Glutamatergic neuron (in vitro differentiated cells): ENCODE measurements at regions not wholly inside any gene's neighbourhood (a gene's known extent, or its start where the extent isn't known, plus 50 kb on each side); places are given as distances from the start of the nearest gene placed in this dataset.

ENCODE experiments used
- DNase-seq: peaks from one replicate; pipeline ENCODE4 v3.0.0; 2022
- H3K27ac Mint-ChIP-seq: one replicate; pipeline ENCODE4 v1.8.0; 2020; ENCODE audit warnings: mild to moderate bottlenecking, mixed read lengths, inconsistent platforms; ENCODE audit not compliant: unreplicated experiment
- H3K27me3 Mint-ChIP-seq: one replicate; pipeline ENCODE4 v1.8.0; 2020; ENCODE audit warnings: mild to moderate bottlenecking, moderate library complexity, mixed read lengths, inconsistent platforms; ENCODE audit not compliant: unreplicated experiment
- H3K36me3 Mint-ChIP-seq: one replicate; pipeline ENCODE4 v1.8.0; 2020; ENCODE audit warnings: mild to moderate bottlenecking, mixed read lengths, inconsistent platforms; ENCODE audit not compliant: unreplicated experiment
- H3K4me1 Mint-ChIP-seq: one replicate; pipeline ENCODE4 v1.8.0; 2020; ENCODE audit warnings: mild to moderate bottlenecking, low read depth, mixed read lengths, inconsistent platforms; ENCODE audit not compliant: unreplicated experiment
- H3K4me3 Mint-ChIP-seq: one replicate; pipeline ENCODE4 v1.8.0; 2020; ENCODE audit warnings: mild to moderate bottlenecking, mixed read lengths, inconsistent platforms; ENCODE audit not compliant: unreplicated experiment
- H3K9me3 Mint-ChIP-seq: one replicate; pipeline ENCODE4 v1.8.0; 2020; ENCODE audit warnings: mild to moderate bottlenecking, moderate library complexity, mixed read lengths, inconsistent platforms; ENCODE audit not compliant: unreplicated experiment
- CTCF ChIP-seq: fragments of 200-600 bp; sonication (generic); IDR thresholded peaks from one replicate; pipeline ENCODE4 v1.5.0; 2021; ENCODE audit not compliant: partially characterized antibody, unreplicated experiment

DNA sequence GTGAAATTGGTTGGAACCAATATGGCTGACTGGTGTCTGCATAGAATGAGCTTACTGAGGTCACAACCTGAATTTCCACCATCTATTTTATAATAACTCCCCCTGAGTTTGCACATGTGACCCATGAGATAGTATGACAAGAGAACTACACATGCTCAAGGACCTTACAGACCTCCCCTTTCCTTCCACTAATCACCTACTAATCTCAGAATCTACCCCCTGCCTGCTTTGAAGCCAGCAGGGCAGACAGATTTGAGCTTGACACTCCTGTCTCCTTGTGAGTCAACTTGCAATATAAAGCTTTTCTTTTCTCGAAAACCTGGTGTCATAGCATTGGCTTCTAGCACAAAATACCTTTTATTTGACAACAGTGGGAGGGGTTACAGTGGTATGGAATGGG, 248.4 kb downstream of the RFC3 start:
- no peaks in the 10 kb centered on the region for H3K27me3 Mint-ChIP-seq
- H3K27ac Mint-ChIP-seq, result no peak overlapping the region
- H3K4me1 Mint-ChIP-seq, result peaks cover 2% of the 10 kb centered on the region
- H3K9me3 Mint-ChIP-seq, result no peaks in the 10 kb centered on the region
- no peak for DNase-seq
- H3K4me3 Mint-ChIP-seq, result no peak overlapping the region
- TF ChIP-seq CTCF, result no peak
- peaks cover 4% of the 10 kb centered on the region for H3K36me3 Mint-ChIP-seq

DNA sequence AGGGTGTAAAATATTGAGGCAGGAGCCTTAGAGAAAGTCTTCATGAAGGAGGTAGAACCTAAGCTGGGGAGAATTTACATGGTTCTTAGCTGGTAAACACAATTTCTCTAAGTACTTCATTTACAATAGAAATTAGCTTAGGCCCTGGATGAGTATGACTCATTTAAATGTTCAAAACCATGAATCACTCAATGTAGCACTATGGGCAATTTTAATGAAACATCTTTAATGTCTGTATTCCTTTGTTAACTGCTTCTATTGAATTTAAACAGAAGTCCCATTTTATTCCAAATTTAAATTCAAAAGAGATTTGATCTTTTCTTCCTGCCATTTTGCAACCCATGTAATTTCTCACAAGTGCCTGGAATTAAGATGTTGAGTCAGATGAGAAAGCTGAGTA, 252.1 kb downstream of the RFC3 start:
- H3K27ac Mint-ChIP-seq, result no peak overlapping the region
- DNase-seq, result no peak
- no peaks in the 10 kb centered on the region for H3K4me1 Mint-ChIP-seq
- no peak overlapping the region for H3K4me3 Mint-ChIP-seq
- TF ChIP-seq CTCF, result no peak
- H3K27me3 Mint-ChIP-seq, result peaks cover 2% of the 10 kb centered on the region
- peaks cover 3% of the 10 kb centered on the region for H3K9me3 Mint-ChIP-seq
- peaks cover 12% of the 10 kb centered on the region for H3K36me3 Mint-ChIP-seq

DNA sequence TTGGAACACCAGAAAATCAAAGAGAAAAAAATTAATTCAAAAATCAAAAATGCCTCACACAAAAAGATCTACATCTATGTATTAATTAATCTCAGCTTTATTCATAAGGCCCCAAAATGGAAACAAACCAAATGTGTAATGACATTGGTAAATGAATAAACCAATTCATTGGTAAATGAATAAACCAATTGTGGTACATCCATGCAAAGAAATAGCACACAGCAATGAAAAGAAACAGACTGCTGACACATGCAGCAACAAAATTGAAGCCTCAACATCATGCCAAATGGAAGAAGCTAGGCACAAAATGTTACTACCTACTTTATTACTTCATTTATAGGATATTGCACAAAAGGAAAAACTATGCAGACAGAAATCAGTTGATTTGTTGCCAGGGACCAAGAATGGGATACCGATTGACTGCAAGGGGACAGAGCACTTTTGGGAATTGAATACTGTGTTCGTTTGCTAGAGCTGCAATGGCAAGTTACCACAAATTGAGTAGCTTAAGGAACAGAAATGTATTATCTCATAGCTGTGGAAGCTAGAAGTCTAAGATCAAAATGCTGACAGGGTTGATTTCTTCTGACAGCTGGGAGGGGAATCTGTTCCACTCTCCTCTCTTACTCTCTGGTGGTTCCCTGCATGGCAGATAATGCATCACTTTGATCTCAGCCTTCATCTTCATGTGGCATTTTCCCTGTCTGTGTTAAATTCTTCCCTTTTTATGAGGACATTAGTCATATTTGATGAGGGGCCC, 252.8 kb downstream of the RFC3 start:
- peaks cover 12% of the 10 kb centered on the region for H3K36me3 Mint-ChIP-seq
- no peak for DNase-seq

DNA sequence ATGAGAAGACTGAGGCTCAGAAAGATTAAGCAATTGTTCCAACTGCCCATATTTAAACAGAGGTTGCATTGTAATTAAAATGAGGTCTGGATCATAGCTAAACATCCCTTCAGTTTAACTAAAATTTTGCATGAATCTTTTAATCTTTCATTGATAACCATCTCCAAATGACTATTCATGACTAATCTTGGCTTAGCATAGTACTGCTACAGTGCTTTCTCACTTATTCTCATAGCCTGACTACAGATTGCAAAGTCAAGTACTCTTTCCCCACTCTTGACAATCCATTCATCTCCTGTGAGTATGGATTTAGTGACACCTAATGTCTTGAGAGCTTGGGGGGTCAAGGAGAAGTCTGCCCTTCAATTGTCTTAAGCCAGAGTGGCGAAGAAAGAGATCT, 258.4 kb downstream of the RFC3 start:
- Mint-ChIP-seq H3K27me3 (peaks cover 4% of the 10 kb centered on the region), H3K4me1 (no peaks in the 10 kb centered on the region), H3K36me3 (peaks cover 8% of the 10 kb centered on the region), H3K4me3 (no peak overlapping the region), H3K27ac (no peak overlapping the region), H3K9me3 (peaks cover 3% of the 10 kb centered on the region)
- no peak for DNase-seq
- no peak for TF ChIP-seq CTCF

More for the DNA sequence above, 252.8 kb downstream of the RFC3 start:
- peaks cover 3% of the 10 kb centered on the region for H3K9me3 Mint-ChIP-seq
- no peak overlapping the region for H3K4me3 Mint-ChIP-seq
- H3K27ac Mint-ChIP-seq, result no peak overlapping the region
- TF ChIP-seq CTCF, result no peak
- no peaks in the 10 kb centered on the region for H3K4me1 Mint-ChIP-seq
- peaks cover 2% of the 10 kb centered on the region for H3K27me3 Mint-ChIP-seq

DNA sequence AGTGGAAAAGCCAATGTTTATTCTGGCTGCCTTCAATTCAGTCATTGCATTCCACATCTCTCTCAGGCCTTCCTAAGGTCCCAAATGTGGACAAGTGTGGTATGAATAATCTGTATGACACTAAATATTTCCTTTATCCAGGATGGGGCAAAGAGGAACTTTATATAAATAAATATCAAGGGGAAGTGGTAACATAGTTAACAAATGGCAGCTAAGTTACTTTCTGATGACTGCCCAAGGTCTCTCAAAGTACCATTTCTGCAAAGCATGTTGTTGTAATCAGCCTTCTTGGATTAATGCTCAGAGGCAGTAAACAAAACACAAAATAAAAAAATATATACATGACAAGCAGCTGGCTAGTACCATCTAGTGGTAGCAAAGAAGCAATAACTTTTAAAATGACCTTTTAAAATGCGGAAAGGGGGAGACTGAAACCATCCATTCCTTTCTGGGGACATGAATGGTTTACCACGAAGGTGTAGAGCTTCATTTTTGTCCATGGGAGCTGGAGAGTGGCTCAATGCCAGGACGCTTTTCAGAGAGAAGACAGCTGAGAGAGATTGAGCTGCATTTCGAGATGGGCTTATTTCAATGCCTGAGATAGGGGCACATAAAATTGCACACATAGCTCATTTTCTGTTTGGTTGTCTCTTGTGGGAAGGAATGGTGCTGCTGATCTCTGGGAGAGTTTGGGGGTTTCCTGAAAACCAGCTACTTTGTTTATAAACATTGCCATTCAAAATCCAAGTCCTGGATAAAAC, 259.2 kb downstream of the RFC3 start:
- DNase-seq, result no peak
- Mint-ChIP-seq H3K4me3 (no peak overlapping the region), H3K9me3 (peaks cover 3% of the 10 kb centered on the region), H3K4me1 (no peaks in the 10 kb centered on the region), H3K36me3 (peaks cover 8% of the 10 kb centered on the region), H3K27me3 (peaks cover 4% of the 10 kb centered on the region), H3K27ac (no peak overlapping the region)
- no peak for TF ChIP-seq CTCF
